Smooth muscle cell (in vitro differentiated cells): ENCODE measurements at regions not wholly inside any gene's neighbourhood (a gene's known extent, or its start where the extent isn't known, plus 50 kb on each side); places are given as distances from the start of the nearest gene placed in this dataset.

Experiments used
- DNase-seq: peaks from one replicate; lab custom pipeline; 2025; ENCODE audit not compliant: unreplicated experiment; lab: John Stamatoyannopoulos, UW
- H2AFZ ChIP-seq: fragments of 200-600 bp; sonication (generic); 2 replicates; pipeline ENCODE4 v1.6.0; 2016; ENCODE audit warnings: antibody characterized with exemption, low read depth, mild to moderate bottlenecking
- H3F3A ChIP-seq: fragments of 200-600 bp; sonication (generic); 2 replicates; pipeline ENCODE4 v1.6.0; 2017; ENCODE audit warnings: antibody characterized with exemption, low read depth
- H3K27ac ChIP-seq: fragments of 200-600 bp; sonication (generic); 2 replicates; pipeline ENCODE4 v1.5.1; 2016; ENCODE audit warnings: low read depth, mild to moderate bottlenecking
- H3K27me3 ChIP-seq: fragments of 200-600 bp; sonication (generic); 2 replicates; pipeline ENCODE4 v1.6.1; 2016; ENCODE audit warnings: low read depth, mild to moderate bottlenecking
- H3K36me3 ChIP-seq: fragments of 200-600 bp; sonication (generic); 2 replicates; pipeline ENCODE4 v1.5.1; 2016; ENCODE audit warnings: low read depth
- H3K4me1 ChIP-seq: fragments of 200-600 bp; sonication (generic); 2 replicates; pipeline ENCODE4 v1.5.1; 2016; ENCODE audit warnings: low read depth
- H3K4me2 ChIP-seq: fragments of 200-600 bp; sonication (generic); 2 replicates; pipeline ENCODE4 v1.6.0; 2016; ENCODE audit warnings: mild to moderate bottlenecking
- H3K4me3 ChIP-seq: fragments of 200-600 bp; sonication (generic); 2 replicates; pipeline ENCODE4 v1.5.1; 2016; ENCODE audit warnings: mild to moderate bottlenecking
- H3K79me2 ChIP-seq: fragments of 200-600 bp; sonication (generic); 2 replicates; pipeline ENCODE4 v1.6.0; 2016; ENCODE audit warnings: low read depth, mild to moderate bottlenecking
- H3K9ac ChIP-seq: fragments of 200-600 bp; sonication (generic); 2 replicates; pipeline ENCODE4 v1.6.0; 2016; ENCODE audit warnings: low read depth
- H3K9me3 ChIP-seq: fragments of 200-600 bp; sonication (generic); replicated peaks from 2 replicates; pipeline ENCODE4 v1.5.1; 2016; ENCODE audit warnings: low read depth
- H4K20me1 ChIP-seq: fragments of 200-600 bp; sonication (generic); 2 replicates; pipeline ENCODE4 v1.6.0; 2016; ENCODE audit warnings: low read depth
- WGBS: methylation state at CpG from one replicate; pipeline ENCODE4 v1.1.7; 2016; ENCODE audit warnings: low lambda C conversion rate; 5-methylcytosine and 5-hydroxymethylcytosine counted together
- TF ChIP-seq, protein P1 (sequence below): fragments of 200-600 bp; sonication (generic); IDR thresholded peaks from 2 replicates; pipeline ENCODE4 v1.5.1; 2017; ENCODE audit warnings: borderline replicate concordance, mild to moderate bottlenecking, antibody characterized with exemption; ENCODE audit not compliant: insufficient read depth, poor library complexity, severe bottlenecking

GRCh38 chr6:168385037-168385759, 55.8 kb upstream of the SMOC2 start:
- no peaks in the 10 kb centered on the region for H3F3A ChIP-seq
- H3K79me2 ChIP-seq: no peaks in the 10 kb centered on the region
- H3K4me1 ChIP-seq: no peaks in the 10 kb centered on the region
- TF ChIP-seq, protein P1, sequence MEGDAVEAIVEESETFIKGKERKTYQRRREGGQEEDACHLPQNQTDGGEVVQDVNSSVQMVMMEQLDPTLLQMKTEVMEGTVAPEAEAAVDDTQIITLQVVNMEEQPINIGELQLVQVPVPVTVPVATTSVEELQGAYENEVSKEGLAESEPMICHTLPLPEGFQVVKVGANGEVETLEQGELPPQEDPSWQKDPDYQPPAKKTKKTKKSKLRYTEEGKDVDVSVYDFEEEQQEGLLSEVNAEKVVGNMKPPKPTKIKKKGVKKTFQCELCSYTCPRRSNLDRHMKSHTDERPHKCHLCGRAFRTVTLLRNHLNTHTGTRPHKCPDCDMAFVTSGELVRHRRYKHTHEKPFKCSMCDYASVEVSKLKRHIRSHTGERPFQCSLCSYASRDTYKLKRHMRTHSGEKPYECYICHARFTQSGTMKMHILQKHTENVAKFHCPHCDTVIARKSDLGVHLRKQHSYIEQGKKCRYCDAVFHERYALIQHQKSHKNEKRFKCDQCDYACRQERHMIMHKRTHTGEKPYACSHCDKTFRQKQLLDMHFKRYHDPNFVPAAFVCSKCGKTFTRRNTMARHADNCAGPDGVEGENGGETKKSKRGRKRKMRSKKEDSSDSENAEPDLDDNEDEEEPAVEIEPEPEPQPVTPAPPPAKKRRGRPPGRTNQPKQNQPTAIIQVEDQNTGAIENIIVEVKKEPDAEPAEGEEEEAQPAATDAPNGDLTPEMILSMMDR: no peak
- 89% methylated on average over 18 of the region's 18 CpGs for WGBS
- H3K4me2 ChIP-seq: no peak overlapping the region
- H3K27me3 ChIP-seq: no peaks in the 10 kb centered on the region
- no peaks in the 10 kb centered on the region for H3K36me3 ChIP-seq
- H3K9me3 ChIP-seq: no peaks in the 10 kb centered on the region
- H3K9ac ChIP-seq: no peak overlapping the region
- H3K27ac ChIP-seq: no peak overlapping the region
- no peak overlapping the region for H3K4me3 ChIP-seq
- no peak for DNase-seq
- H2AFZ ChIP-seq: no peak overlapping the region
- H4K20me1 ChIP-seq: no peaks in the 10 kb centered on the region

DNA sequence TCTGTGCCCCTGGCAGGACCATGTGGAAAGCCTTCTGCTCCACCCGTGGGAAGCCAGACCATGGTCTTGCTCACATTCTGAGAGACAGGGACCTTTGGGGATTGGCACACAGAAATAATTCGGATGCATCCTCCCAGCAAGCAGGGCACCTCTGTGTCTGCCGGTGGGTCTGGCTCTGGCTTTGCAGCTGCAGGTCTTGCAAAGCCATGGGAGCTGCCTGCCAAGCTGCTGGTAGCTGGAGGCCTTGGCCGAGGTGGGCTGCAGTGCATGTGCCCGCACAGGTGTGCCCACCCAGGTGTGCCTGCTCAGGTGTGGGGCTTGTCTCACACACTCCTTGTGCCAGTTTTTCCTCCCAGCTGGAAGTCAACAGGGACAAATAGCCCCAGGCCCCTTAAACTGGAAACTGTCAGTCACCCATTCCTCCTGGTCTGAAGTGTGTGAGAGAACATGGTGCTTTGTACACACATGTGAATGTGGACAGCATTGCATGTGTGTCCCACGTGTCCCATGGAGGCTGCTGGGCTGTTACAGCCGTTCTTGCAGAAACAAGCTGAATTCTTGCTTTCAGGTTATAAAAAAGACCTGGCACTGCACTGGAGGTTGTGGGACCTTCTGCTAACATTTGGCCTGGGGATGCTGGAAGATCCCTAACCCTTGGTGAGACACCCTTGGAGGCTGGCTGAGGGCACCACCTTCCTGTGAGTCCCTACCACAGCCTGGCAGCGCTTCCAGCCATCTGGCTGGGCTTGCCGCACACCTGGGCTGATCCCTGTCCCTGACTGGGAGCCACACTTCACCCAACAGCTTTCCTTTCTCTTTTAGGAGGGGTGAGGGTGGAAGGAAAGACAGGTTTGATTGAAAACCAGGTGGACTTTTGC, 54.9 kb upstream of the SMOC2 start:
- Histone ChIP-seq H2AFZ (no peak overlapping the region), H3K27me3 (no peaks in the 10 kb centered on the region), H3K79me2 (no peaks in the 10 kb centered on the region), H3K4me3 (no peak overlapping the region), H3K27ac (no peak overlapping the region), H3K4me2 (no peak overlapping the region), H3K9me3 (no peaks in the 10 kb centered on the region), H3F3A (no peaks in the 10 kb centered on the region), H3K36me3 (no peaks in the 10 kb centered on the region), H3K9ac (no peak overlapping the region), H4K20me1 (no peaks in the 10 kb centered on the region), H3K4me1 (no peaks in the 10 kb centered on the region)
- DNase-seq: no peak
- 92% methylated on average over 9 of the region's 9 CpGs for WGBS
- TF ChIP-seq, protein P1: no peak

GRCh38 chr6:168386973-168387372, 54.0 kb upstream of the SMOC2 start:
- no peak overlapping the region for H3K9ac ChIP-seq
- DNase-seq: no peak

More at GRCh38 chr6:168386973-168387372, 54.0 kb upstream of the SMOC2 start:
- Histone ChIP-seq H3K4me1 (no peaks in the 10 kb centered on the region), H2AFZ (no peak overlapping the region), H3K4me3 (no peak overlapping the region), H3K27ac (no peak overlapping the region), H3K27me3 (no peaks in the 10 kb centered on the region), H3K4me2 (no peak overlapping the region), H3K36me3 (no peaks in the 10 kb centered on the region), H3F3A (no peaks in the 10 kb centered on the region), H4K20me1 (no peaks in the 10 kb centered on the region), H3K79me2 (no peaks in the 10 kb centered on the region), H3K9me3 (no peaks in the 10 kb centered on the region)
- TF ChIP-seq, protein P1: no peak
- 90% methylated on average over 9 of the region's 9 CpGs for WGBS
